HUDEP-2 (cell line): ENCODE measurements at regions not wholly inside any gene's neighbourhood (a gene's known extent, or its start where the extent isn't known, plus 50 kb on each side); places are given as distances from the start of the nearest gene placed in this dataset.

Source experiments
- DNase-seq, 76 experiments: peaks; one replicate each; lab custom pipeline; 2025; ENCODE audit not compliant: unreplicated experiment in 76 of 76; lab: John Stamatoyannopoulos, UW

DNA sequence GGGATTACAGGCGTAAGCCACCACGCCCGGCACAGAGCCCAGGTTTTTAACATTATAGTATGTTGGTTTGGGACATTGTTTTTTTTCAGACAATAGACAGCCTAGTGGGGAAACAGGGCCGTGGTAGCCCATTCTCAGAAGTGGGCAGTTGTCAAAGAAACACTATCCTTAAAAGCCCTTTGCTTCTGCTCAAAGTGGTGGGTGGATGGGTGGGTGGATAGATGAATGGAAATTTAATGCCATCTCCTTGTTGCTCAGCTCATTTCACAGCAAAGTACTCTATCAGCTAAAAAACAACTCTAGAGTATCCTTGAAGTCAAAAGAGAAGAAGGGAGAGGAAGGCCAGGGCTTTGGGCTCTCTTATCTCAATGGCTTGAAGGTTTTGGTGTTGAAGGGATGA is 137.8 kb downstream of the RRAGC start:
- no peak for DNase-seq

DNA sequence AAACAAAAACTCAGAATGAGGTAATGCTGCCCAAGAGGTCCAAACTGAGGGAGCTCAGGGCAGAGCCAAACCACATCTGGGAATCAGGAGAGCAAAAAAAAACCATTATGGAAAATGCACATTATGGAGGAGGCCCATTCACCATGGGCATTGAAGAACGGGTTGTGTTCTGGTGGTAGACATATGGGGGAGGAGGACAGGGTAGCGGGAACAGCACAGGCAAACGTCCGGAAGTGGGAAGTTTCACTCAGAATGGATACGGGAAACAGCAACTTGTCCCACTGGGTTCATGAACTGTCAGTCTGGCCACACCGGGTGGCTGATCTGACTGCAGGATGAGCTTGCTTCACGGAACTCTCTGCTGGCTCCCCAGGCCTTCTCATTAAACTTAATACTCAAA is 139.7 kb downstream of the RRAGC start:
- DNase-seq, result no peak

- DNase-seq, result no peak
Measured at GRCh38 chr1:38718031-38718430, 141.5 kb downstream of the RRAGC start.

- no peak for DNase-seq
Measured at GRCh38 chr1:38716229-38716628, 143.3 kb downstream of the RRAGC start.

DNA sequence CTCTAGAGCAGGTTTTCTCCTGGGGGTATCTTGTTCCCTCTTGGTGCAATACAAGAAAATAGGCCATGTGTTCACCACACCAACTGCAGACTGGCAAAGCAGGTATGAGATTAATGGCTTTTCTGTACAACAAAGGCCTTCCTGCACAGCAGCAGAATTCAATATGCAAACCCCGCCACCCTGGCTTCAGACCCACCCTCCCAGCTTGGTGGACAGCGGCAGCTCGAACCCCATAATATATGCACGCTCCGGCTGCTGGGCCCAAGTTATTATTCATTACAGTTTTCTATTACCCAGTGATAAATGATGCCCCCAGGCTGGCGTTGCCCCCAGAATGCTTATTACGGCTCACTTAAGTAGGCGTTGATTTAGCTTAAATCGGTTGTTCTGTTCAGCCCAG is 144.2 kb downstream of the RRAGC start:
- no peak for DNase-seq

DNA sequence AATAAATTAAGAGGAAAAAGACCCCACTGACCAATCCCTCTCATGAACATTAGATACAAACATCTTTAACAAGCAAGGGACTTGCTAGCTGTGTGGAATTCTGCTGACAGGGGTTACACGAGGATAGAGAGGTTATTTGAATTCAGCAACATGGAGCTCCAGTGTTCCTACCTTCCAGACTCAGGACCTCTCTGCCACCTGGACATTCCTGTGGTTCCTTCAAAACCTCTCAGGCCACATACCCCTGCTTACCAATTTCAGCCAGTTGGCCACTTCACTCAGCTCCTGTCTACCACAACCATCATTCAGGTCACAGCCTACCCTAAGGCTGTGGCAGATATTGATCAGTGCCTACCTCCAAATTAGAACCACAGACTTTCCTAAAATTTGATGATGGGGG is 147.5 kb downstream of the RRAGC start:
- no peak for DNase-seq

DNA sequence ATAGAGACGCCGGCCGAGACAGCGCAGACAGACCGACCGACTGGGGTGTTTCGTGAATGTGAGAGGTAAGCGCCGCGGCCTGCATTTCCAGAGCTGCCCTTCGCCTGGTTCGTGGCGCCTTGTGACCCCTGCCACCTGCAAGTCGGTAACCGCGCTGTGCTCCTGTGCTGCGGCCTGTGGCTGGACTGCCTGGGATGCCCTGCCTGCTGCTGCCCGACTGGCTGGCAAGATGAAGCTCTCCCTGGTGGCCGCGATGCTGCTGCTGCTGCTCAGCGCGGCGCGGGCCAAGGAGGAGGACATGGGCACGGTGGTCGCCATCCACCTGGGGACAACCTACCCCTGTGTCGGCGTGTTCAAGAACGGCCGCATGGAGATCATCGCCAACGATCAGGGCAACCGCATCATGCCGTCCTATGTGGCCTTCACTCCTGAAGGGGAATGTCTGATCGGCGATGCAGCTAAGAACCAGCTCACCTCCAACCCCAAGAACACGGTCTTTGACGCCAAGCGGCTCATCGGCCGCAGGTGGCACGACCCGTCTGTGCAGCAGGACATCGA is 150.8 kb downstream of the RRAGC start:
- DNase-seq, result no peak

DNA sequence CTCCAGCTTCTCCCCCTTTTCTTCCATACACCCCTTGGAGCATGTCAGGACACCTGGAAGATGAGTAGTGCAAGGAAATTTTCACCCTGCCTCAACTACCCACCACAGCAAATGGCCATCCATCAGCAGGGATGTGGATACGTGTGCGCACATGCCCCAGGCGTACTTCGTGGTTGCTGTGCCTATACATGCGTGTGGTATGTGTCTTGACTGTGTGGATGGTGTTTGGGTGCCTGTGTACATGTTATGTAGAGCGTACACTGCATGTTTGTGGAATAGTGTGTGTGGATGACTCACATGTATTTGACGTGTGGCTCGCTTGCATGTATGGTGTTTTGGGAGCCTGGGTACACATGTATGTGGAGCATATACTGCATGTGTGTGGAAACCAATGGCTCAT is 158.5 kb downstream of the RRAGC start:
- DNase-seq, result no peak

DNA sequence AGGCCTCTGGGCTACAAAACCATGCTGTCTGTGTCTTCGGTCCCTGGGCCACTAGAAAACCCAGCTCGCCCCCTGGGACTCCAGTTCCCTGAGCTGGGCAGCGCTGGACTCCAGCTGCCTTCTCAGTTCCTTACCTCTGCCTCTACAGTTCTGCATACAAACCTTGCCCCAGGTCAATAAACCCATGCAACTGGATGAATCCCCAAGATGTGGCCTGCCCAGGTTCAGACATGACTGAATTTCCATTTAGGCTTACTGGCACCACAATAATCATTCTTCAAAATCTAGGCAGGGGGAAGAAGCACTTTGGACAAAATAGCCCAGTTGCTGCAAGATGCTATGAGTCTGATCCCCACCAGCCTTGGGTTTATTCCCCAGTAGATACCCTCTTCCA is 159.5 kb downstream of the RRAGC start:
- no peak for DNase-seq

DNA sequence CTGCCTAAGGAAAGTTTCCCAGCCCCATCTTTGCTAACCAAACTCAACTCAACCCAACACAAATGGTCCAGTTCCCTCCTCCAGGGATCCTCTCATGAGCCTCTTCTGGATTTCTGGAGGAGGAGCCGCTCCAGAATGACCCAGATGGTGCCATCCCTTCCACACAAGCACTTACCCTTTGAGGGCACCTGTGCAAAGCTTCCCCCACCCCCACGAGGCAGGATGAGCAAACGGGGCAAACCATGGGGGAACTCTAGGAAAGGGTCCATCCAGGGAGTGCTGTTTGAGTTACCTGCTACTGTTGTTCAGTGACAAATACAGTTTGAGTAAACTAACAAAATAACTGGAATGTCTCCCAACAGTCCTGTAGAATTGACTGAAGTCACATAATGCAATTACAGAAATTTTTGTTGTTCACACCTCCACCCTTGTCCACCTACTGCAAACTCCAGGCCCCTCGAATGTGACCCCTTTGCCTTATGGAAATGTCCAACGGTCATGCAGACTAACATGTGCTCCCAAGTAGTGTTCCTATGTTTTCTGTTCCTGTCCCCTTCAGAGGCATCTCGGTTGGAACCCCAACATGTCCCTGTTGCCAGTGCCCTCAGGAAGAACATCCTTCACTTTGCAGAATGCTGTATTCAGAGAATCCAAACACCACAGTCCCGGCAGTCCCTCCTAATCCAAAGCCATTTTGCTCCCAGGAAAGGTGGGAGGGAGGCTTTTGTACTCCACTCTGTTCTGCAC is 160.1 kb downstream of the RRAGC start:
- DNase-seq, result no peak

- no peak for DNase-seq
Measured at GRCh38 chr1:38697387-38697786, 162.2 kb downstream of the RRAGC start.

- no peak for DNase-seq
Measured at GRCh38 chr1:38696371-38696770, 163.2 kb downstream of the RRAGC start.

GRCh38 chr1:38693759-38694158 is 165.8 kb downstream of the RRAGC start:
- DNase-seq, result no peak

GRCh38 chr1:38693031-38693430 is 166.5 kb downstream of the RRAGC start:
- DNase-seq, result no peak

GRCh38 chr1:38690790-38691449 is 168.7 kb downstream of the RRAGC start:
- DNase-seq, result no peak

DNA sequence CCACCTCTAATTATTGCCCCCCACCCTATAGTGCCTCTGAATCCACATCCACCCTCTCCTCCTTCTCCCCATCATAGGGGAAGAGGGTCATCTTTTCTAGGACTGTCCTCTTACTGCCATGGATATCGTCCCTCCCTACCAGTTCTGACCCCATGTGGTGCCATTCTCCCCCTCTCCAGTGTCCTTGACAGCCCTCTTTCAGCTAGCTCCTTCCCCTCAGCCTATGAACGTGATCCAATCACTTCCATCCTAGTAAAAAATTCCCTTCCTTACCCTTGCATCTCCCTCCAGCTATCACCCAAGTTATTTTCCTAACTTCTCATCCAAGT is 172.7 kb downstream of the RRAGC start:
- no peak for DNase-seq

- no peak for DNase-seq
Measured at GRCh38 chr1:38686167-38686926, 173.2 kb downstream of the RRAGC start.

- DNase-seq, result no peak
Measured at GRCh38 chr1:38685388-38685787, 174.2 kb downstream of the RRAGC start.

DNA sequence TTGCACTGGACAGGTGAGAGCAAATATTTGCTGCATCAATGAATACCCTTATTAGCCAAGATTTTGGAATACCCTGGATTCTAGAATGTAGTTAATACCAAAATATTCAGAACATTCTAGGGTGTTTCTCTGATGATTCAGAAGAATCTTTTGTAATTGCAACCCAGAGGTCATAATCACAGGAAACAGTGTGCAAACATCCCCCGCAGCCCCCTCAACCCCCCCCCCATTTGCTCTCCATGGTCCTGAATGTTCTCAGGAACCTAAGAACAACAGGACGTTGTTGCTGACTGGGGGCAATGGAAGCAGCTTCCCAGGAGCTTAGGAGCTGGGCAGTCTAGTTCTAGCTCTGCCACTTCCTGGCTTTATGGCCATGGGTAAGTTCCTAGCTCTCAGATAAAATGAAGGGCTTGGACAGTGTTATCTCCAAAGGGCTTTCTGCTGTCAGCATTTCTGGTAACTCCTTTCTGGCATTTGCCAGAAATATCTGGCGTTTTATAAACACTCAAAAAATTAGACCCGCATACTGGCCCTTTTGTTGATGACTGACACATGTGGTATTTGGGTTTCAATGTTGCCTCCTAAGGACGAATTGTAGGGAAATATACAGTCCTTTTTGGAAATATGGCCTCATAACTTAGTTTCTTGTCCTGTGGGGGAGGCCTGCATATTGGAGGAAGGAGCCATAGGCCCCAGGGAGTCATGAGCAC is 178.6 kb downstream of the RRAGC start:
- no peak for DNase-seq

- no peak for DNase-seq
Measured at GRCh38 chr1:38677756-38678155, 181.8 kb downstream of the RRAGC start.

DNA sequence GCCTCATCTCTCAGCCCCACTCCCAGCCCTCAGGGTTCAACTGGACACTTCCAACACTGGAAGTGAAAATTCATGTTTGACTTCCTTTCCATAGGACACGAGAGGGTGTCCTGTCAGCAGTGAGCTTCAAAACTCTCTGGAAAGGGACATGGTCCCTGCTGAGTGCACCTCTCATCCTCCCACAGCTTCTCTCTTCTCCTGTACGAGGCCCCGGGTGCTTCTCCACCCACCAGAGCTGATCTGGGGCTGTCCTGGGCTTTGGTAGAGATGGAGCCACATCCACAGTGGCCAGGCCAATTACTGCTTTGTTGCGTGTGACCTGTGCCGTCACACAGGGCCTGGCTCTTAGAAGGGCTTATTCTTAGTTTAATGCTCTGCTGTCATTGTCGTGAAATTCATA is 182.3 kb downstream of the RRAGC start:
- DNase-seq, result no peak
